ENCODE measurements at regions not wholly inside any gene's neighbourhood (a gene's known extent, or its start where the extent isn't known, plus 50 kb on each side); places are given as distances from the start of the nearest gene placed in this dataset.

DNA sequence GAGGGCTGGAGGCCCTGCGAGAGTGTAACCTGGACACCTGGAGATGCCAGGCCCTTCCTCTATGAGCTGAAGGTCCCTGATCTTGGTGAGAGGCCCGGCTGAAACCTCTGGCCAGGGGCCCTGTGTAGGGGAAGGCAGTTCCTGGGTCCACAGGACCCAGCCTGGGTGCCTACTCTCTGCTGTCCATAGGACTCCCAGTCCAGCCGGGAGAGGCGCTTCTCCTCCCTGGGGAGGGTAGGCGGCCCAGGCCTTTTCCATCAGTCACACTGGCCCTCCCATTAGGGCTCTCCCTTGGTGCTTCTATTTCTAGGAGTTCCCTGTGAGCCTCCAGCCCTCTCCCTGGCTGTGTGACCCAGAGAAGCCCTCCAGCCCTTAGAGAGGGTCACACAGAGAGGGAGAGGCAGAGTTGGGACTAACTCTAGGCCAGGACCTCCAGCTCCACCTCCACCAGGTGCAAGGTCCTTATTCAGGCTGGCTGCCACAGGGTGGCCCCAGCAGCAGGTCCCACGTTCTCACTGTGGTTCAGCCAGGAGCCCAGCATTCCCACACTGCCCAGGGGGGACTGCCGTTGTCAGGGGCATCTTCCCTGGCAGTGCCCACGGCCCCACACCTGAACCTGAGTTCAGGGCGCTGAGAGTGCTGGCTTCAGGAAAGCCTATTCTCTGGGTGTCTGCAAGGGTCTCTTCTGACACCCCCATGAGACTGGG lies 146.8 kb downstream of the SMAD6 start:
- DNase-seq (ENCODE audit: low spot score), result no peak

DNA sequence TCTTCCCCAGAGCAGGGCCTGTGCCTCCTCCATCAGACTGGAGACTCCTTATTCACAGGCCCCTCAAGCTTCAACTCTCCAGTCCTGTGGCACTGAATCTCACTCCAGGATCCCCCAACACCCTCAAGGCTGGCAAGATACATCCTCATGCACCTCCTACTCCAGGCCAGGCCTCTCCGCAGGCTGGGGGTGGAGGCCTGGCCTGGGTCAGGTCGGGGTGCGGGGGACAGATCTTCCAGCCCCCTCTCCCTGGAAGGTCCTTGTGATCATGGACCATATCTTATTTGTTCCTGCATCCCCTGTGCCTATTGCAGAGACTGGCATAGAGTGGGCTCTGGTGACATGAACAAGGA lies 147.3 kb downstream of the SMAD6 start:
- no peak for DNase-seq (ENCODE audit: low spot score)

DNA sequence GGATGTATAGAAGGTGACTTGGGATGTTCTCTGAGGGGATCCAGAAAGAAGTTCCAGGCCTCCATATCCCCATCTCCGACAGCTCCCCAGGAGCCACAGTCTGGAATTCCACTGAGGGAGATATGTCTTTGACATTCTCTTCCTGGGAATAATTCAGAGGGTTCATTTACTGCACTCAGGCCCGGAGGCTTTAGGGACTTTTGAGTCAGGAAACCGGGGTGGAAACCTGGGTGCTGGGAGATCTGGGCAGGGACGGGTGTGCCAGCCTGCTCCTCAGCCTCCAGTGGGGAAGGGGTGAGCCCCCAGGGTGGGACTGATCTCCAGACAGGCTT lies 147.7 kb downstream of the SMAD6 start:
- DNase-seq (ENCODE audit: low spot score), result no peak

GRCh38 chr15:66850078-66850991 lies 148.3 kb downstream of the SMAD6 start:
- no peak for DNase-seq (ENCODE audit: low spot score)

DNA sequence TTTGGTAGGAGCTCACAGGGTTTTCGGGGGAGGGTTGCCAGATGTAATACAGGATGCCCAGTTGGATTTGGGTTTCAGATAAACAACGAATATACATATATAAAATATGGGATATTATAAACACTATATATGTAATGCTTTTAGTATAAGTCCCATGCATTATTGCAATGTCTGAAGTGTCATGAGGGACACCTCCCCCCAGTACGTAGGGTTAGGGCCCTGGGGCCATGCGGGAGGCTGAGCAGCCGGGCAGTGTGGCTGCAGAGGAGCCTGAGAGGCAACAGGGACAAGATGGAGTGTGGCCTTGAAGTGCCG lies 148.9 kb downstream of the SMAD6 start:
- DNase-seq (ENCODE audit: low spot score), result no peak

DNA sequence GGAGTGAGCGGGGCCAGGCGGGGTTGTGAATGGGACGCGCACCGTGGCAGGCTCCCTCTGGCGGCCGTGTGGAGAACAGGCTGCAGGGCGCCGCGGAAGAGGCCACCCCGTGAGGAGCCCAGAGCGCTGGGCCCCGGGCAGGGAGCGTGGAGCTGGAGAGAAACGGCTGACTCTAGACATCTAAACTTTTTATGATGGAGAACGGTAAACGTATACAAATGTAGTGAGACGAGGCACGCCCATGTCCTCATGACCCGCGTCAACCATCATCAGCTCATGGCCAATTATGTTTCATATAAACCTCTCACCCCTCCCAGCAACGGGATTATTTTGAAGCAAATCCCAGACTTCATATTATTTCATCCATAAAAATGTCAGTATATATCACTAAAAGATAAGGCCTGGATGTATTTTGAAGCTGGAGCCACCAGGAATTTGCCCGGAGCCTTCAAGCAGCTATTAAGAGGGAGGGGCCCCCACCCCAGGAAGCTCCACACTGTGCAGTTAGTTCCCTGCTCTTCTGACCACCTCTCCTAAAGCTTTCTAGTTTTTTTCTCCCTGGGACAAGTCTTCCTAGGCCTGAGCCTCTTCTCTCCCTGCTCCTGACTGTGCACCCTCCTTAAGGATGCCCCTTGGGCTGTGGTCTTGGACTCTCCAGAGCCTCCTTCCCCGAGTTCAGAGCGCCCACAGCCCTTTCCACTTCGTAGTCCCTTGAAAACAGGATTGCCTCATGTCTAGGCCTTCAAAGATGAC lies 149.5 kb downstream of the SMAD6 start:
- peak; percentile 94 for DNase-seq (ENCODE audit: low spot score)

GRCh38 chr15:66852064-66852905 lies 150.2 kb downstream of the SMAD6 start:
- no peak for DNase-seq (ENCODE audit: low spot score)

GRCh38 chr15:66854012-66854965 lies 152.3 kb downstream of the SMAD6 start:
- no peak for DNase-seq (ENCODE audit: low spot score)

GRCh38 chr15:66855041-66855440 lies 153.0 kb downstream of the SMAD6 start:
- no peak for DNase-seq (ENCODE audit: low spot score)

- DNase-seq (ENCODE audit: low spot score), result no peak
These were observed 155.7 kb downstream of the SMAD6 start for GRCh38 chr15:66857694-66858093.

DNA sequence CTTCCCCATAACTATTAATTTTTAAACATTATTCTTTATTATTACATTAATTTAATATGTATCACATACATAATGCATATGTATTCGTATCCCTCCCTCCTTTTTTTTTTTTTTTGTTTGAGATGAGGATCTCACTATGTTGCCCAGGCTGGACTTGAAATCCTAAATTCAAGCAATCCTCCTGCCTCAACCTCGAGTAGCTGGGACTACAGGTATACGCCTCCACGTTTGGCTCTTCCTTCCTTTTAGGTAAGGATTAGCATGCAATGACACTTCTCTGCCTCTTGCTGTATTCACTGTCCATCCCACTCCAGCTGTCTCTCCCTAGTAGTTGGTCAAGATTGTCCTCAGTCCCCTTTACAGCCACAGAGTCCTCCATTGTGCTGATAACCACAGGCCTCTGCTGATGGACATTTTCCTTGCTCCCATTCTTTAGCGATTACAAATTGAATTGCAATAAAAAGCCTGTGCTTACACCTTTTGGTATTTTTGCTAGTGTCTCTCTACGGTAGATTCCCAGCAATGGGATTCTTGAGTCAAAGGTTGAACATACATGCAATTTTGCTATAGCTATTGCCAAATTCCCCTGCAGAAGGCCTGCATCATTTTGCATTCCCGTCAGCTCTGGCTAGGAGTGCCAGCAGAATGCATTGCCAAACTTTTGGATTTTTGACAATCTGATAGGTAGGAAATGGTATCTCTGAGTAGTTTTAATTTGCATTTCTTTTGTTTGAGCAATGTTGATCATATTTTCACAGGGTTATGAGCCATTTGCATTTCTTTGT lies 156.6 kb downstream of the SMAD6 start:
- no peak for DNase-seq (ENCODE audit: low spot score)

- DNase-seq (ENCODE audit: low spot score), result no peak
These were observed 157.7 kb downstream of the SMAD6 start for GRCh38 chr15:66859688-66860253.

DNA sequence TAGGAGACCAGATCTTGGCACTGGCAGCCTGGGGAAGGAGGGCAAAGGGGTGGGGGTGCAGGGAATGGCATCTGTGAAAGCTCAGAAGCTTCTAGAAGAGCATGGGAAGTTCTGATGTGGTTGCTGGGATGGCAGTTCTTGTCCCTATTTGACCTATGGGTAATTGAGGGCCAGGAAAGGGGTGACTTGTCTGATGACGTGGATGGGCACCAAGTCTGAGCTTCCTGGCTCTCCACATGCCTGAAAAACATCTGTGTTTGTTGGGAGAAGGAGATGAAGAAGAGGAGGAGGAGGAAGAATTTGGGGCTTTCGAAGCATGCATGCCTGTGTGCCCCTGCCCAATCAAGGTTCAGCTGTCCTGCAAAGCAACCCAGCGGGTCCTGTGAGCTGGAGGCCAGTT lies 158.8 kb downstream of the SMAD6 start:
- no peak for DNase-seq (ENCODE audit: low spot score)

GRCh38 chr15:66862111-66862939 lies 160.3 kb downstream of the SMAD6 start:
- DNase-seq (ENCODE audit: low spot score), result peak; percentile 33

DNA sequence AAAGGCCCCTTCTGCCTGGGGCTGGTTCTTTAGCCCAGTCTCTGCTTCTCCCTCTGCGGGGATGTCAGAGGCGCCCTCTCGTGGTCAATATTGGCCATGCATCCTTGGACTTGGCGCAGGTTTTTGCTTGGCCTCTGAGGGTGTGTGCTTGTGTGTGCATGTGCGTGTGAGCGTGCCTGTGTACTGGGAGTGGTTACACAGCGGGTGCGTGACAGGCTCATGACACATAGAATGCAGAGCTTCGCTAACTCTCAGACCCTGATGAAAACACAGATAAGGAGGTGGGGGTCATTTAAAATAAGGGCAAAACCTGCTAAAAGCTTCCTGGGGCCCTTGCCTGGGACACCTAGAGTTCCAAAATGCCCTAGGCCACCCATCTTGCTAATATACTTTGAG lies 160.9 kb downstream of the SMAD6 start:
- DNase-seq (ENCODE audit: low spot score), result peak; percentile 86

DNA sequence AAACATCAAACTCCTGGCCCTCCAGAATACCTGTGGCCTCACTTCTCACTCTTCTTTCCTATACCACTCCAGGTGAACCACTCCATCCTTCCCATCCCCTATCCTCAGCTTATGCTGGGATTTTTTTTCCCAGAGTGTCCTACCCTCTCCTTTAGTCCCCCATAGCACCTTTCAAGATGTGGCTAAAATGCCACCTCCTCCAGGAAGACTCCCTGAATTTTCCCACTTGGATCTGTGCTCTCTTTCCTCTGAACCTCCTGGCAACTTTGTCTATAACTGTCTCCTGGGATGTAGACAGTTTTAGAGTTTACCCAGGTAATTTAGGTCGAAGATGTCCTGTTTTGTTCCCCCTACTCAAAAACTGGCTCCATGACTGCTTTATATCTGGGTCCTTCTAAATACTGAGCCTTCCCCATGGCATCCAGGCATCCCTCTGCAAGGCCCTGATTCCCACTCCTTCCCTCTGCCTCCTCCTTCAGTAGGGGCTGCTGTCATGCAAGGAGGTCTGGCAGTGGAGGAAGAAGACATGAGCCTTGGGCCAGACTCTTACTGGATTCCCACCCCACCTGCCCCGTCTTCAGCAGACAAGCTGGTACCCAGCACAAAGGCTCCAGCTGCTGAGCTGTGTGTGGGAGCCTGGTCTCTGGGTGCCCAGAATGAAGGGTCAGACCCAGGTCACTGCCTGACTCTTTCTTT lies 161.5 kb downstream of the SMAD6 start:
- no peak for DNase-seq (ENCODE audit: low spot score)

- DNase-seq (ENCODE audit: low spot score), result no peak
These were observed 162.2 kb downstream of the SMAD6 start for GRCh38 chr15:66864086-66864830.

DNA sequence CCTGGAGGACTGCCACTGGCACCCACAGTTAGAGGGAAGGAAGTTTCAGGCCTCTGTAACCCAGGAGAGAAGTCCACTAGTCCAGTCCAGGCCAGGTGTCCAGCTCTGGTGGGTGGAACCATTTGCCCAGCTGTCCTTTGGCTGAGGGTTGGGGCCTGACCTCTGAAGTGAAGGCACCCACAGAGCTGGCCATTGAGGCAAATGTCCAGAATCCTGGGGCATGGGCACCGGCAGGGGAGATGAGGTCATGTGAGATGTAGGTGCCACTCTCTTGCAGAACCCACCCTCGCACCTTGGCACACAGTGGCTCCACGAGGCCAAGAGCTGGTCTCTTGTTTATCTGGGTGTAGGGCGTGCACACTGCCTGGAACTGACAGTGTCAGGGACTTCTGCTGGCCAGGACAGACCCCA lies 162.8 kb downstream of the SMAD6 start:
- no peak for DNase-seq (ENCODE audit: low spot score)
